Prostate gland (tissue), 2 donors: ENCODE measurements at regions not wholly inside any gene's neighbourhood (a gene's known extent, or its start where the extent isn't known, plus 50 kb on each side); places are given as distances from the start of the nearest gene placed in this dataset.

Experiments used
- DNase-seq: peaks from one replicate; pipeline ENCODE4 v3.0.0-alpha.2; 2019; ENCODE audit warnings: low spot score
- H3K27ac ChIP-seq, 2 donors: fragments of 200-600 bp; sonication (generic); 2 replicates each; pipeline ENCODE4 v1.5.1; 2017 to 2019
- H3K27me3 ChIP-seq: fragments of 200-600 bp; sonication (generic); replicated peaks from 2 replicates; pipeline ENCODE4 v1.5.1; 2019; ENCODE audit not compliant: insufficient read depth
- H3K36me3 ChIP-seq, 2 donors: fragments of 200-600 bp; sonication (generic); 1 replicate in 1 of 2; 2 replicates in 1 of 2; pipeline versions ENCODE4 v1.5.1 to v1.8.1; 2017 to 2019
- H3K4me1 ChIP-seq: fragments of 200-600 bp; sonication (generic); replicated peaks from 2 replicates; pipeline ENCODE4 v1.5.1; 2019
- H3K4me3 ChIP-seq, 2 donors: fragments of 200-600 bp; sonication (generic); 2 replicates each; pipeline ENCODE4 v1.5.1; 2017 to 2019
- H3K9me3 ChIP-seq: fragments of 200-600 bp; sonication (generic); 2 replicates; pipeline ENCODE4 v1.5.1; 2017
- CTCF ChIP-seq, 4 experiments: fragments of 200-600 bp in 2 of 4; fragments of 450-650 bp in 2 of 4; sonication (generic) in 2 of 4; IDR thresholded peaks; 1 replicate in 3 of 4; 2 replicates in 1 of 4; pipeline ENCODE4 v1.5.1; 2016 to 2019; ENCODE audit warnings: antibody characterized with exemption in 4 of 4, mild to moderate bottlenecking in 2 of 4, moderate library complexity in 2 of 4
- POLR2A ChIP-seq: fragments of 450-650 bp; IDR thresholded peaks from one replicate; pipeline ENCODE4 v1.6.1; 2016; ENCODE audit warnings: antibody characterized with exemption, mild to moderate bottlenecking
- POLR2AphosphoS5 ChIP-seq: sonication (generic); formaldehyde crosslinking; IDR thresholded peaks from one replicate; pipeline ENCODE4 v1.6.1; 2017; ENCODE audit warnings: antibody characterized with exemption
- WGBS: methylation state at CpG from one replicate; pipeline ENCODE4 v1.1.5; 2018; 5-methylcytosine and 5-hydroxymethylcytosine counted together
- intact Hi-C: fragments of 100-400 bp; cut with DNase I; formaldehyde crosslinking; loops from one replicate; pipeline ENCODE4 v1.14.2; 2022

GRCh38 chr3:34828847-34829246 lies 810.5 kb upstream of the ARPP21 start:
- H3K27ac ChIP-seq = no peak overlapping the region
- no peaks in the 10 kb centered on the region for H3K9me3 ChIP-seq
- intact Hi-C loops = no loop called here
- H3K27me3 ChIP-seq = no peaks in the 10 kb centered on the region
- no peaks in the 10 kb centered on the region for H3K36me3 ChIP-seq
- TF ChIP-seq CTCF (IDR thresholded peaks at IDR 0.05) = no peak
- TF ChIP-seq POLR2AphosphoS5 = no peak
- TF ChIP-seq POLR2A = no peak
- 84% methylated on average over 2 of the region's 2 CpGs for WGBS
- no peak overlapping the region for H3K4me3 ChIP-seq
- no peak for DNase-seq
- H3K4me1 ChIP-seq = no peaks in the 10 kb centered on the region

GRCh38 chr3:34832865-34833508 lies 806.3 kb upstream of the ARPP21 start:
- WGBS = 30% methylated on average over 1 of the region's 1 CpG
- Histone ChIP-seq H3K27ac (no peak overlapping the region), H3K9me3 (no peaks in the 10 kb centered on the region), H3K4me3 (no peak overlapping the region), H3K36me3 (no peaks in the 10 kb centered on the region), H3K27me3 (no peaks in the 10 kb centered on the region), H3K4me1 (no peaks in the 10 kb centered on the region)
- DNase-seq = no peak
- intact Hi-C loops = no loop called here
- no peak for TF ChIP-seq POLR2AphosphoS5
- TF ChIP-seq POLR2A = no peak
- no peak for TF ChIP-seq CTCF (IDR thresholded peaks at IDR 0.05)

GRCh38 chr3:34837848-34838741 lies 801.2 kb upstream of the ARPP21 start:
- H3K4me1 ChIP-seq = no peaks in the 10 kb centered on the region
- no peak for DNase-seq
- 71% methylated on average over 4 of the region's 4 CpGs for WGBS
- intact Hi-C loops = no loop called here
- H3K9me3 ChIP-seq = no peaks in the 10 kb centered on the region
- no peak overlapping the region for H3K27ac ChIP-seq
- no peaks in the 10 kb centered on the region for H3K27me3 ChIP-seq
- TF ChIP-seq POLR2A (no peak), CTCF (IDR thresholded peaks at IDR 0.05) (no peak), POLR2AphosphoS5 (no peak)
- no peak overlapping the region for H3K4me3 ChIP-seq
- H3K36me3 ChIP-seq = no peaks in the 10 kb centered on the region

- no peaks in the 10 kb centered on the region for H3K9me3 ChIP-seq
- intact Hi-C loops = no loop called here
- WGBS = 66% methylated on average over 4 of the region's 4 CpGs
These were observed 796.4 kb upstream of the ARPP21 start for GRCh38 chr3:34842706-34843480.

More at GRCh38 chr3:34842706-34843480, 796.4 kb upstream of the ARPP21 start:
- Histone ChIP-seq H3K27me3 (no peaks in the 10 kb centered on the region), H3K36me3 (no peaks in the 10 kb centered on the region), H3K4me3 (no peak overlapping the region), H3K4me1 (no peaks in the 10 kb centered on the region), H3K27ac (no peak overlapping the region)
- DNase-seq = no peak
- TF ChIP-seq POLR2A = no peak
- TF ChIP-seq CTCF (IDR thresholded peaks at IDR 0.05) = no peak
- no peak for TF ChIP-seq POLR2AphosphoS5
